ENCODE measurements at regions not wholly inside any gene's neighbourhood (a gene's known extent, or its start where the extent isn't known, plus 50 kb on each side); places are given as distances from the start of the nearest gene placed in this dataset.

- TF ChIP-seq REST (IDR thresholded peaks at IDR 0.05; ENCODE audit: low read depth) (no peak), CTCF (IDR thresholded peaks at IDR 0.05 in 2 of 3, conservative IDR thresholded peaks at IDR 0.05 in 1 of 3; ENCODE audit: borderline replicate concordance in 1 of 3, insufficient read depth in 1 of 3, low read depth in 2 of 3, low read length in 2 of 3) (peak in 2 of 3 experiments; percentile 10 to 33; a peak in 2 of 6 replicates), JUND (IDR thresholded peaks at IDR 0.05) (no peak), SIN3A (IDR thresholded peaks at IDR 0.05; ENCODE audit: low read depth) (no peak), SP1 (IDR thresholded peaks at IDR 0.05; ENCODE audit: low read depth) (no peak), ZBTB33 (IDR thresholded peaks at IDR 0.05; ENCODE audit: extremely low read depth, insufficient replicate concordance, low read length) (no peak), POLR2AphosphoS5 (IDR thresholded peaks at IDR 0.05; ENCODE audit: low read depth, low read length) (no peak), TCF7L2 (IDR thresholded peaks at IDR 0.05; ENCODE audit: borderline replicate concordance, extremely low read depth, insufficient read depth, insufficient read length) (no peak), ELF1 (IDR thresholded peaks at IDR 0.05; ENCODE audit: borderline replicate concordance, low read depth) (no peak)
Observed at GRCh38 chr11:105219269-105219668, 79.7 kb upstream of the CARD18 start.

All from HCT116 (cell line).